DND-41 (cell line): ENCODE measurements at regions not wholly inside any gene's neighbourhood (a gene's known extent, or its start where the extent isn't known, plus 50 kb on each side); places are given as distances from the start of the nearest gene placed in this dataset.

Experiments used
- ATAC-seq: fragments of 200-7000 bp; cut with Tn5 transposase; 3 replicates; pipeline ENCODE4 v1.9.1; 2021; ENCODE audit warnings: low read depth; ENCODE audit not compliant: insufficient read depth
- DNase-seq: peaks from one replicate; pipeline ENCODE4 v3.0.0-alpha.2; 2020
- H2AFZ ChIP-seq: 2 replicates; pipeline ENCODE4 v1.6.0; 2012; ENCODE audit warnings: low read depth, low read length
- H3K27ac ChIP-seq: 2 replicates; pipeline ENCODE4 v1.5.1; 2012; ENCODE audit warnings: low read length, inconsistent platforms
- H3K27me3 ChIP-seq: fragments of 200-600 bp; sonication (generic); 2 replicates; pipeline ENCODE4 v1.6.0; 2012; ENCODE audit warnings: low read length, mild to moderate bottlenecking, inconsistent platforms; ENCODE audit not compliant: insufficient read depth, poor library complexity
- H3K36me3 ChIP-seq: 2 replicates; pipeline ENCODE4 v1.5.1; 2012; ENCODE audit warnings: low read length, inconsistent platforms; ENCODE audit not compliant: insufficient read depth
- H3K4me1 ChIP-seq: 2 replicates; pipeline ENCODE4 v1.5.1; 2012; ENCODE audit warnings: mild to moderate bottlenecking, low read length; ENCODE audit not compliant: insufficient read depth
- H3K4me2 ChIP-seq: 2 replicates; pipeline ENCODE4 v1.6.0; 2012; ENCODE audit warnings: mild to moderate bottlenecking, moderate library complexity, low read length, inconsistent platforms; ENCODE audit not compliant: insufficient read depth
- H3K4me3 ChIP-seq, 2 experiments: fragments of 200-600 bp in 1 of 2; shearing (Covaris generic) in 1 of 2; 2 replicates each; pipeline ENCODE4 v1.5.1; 2012 to 2016; ENCODE audit warnings: inconsistent platforms in 2 of 2, low read length in 2 of 2, mild to moderate bottlenecking in 2 of 2, low read depth in 1 of 2, moderate library complexity in 1 of 2
- H3K79me2 ChIP-seq: 2 replicates; pipeline ENCODE4 v1.6.0; 2012; ENCODE audit warnings: low read length, inconsistent platforms; ENCODE audit not compliant: insufficient read depth
- H3K9ac ChIP-seq: 2 replicates; pipeline ENCODE4 v1.6.0; 2012; ENCODE audit warnings: low read depth, mild to moderate bottlenecking, inconsistent platforms, low read length, moderate library complexity
- H3K9me3 ChIP-seq: 2 replicates; pipeline ENCODE4 v1.5.1; 2012; ENCODE audit warnings: low read length, moderate library complexity, mild to moderate bottlenecking, inconsistent platforms; ENCODE audit not compliant: insufficient read depth, severe bottlenecking
- H4K20me1 ChIP-seq: 2 replicates; pipeline ENCODE4 v1.6.0; 2012; ENCODE audit warnings: low read length; ENCODE audit not compliant: insufficient read depth
- CTCF ChIP-seq: IDR thresholded peaks from 2 replicates; pipeline ENCODE4 v1.5.1; 2012; ENCODE audit warnings: borderline replicate concordance, low read length, moderate library complexity, mild to moderate bottlenecking; ENCODE audit not compliant: poor library complexity, severe bottlenecking; ENCODE audit errors: extremely low read depth
- EZH2 ChIP-seq: IDR thresholded peaks from 3 replicates; pipeline ENCODE4 v1.6.1; 2012; ENCODE audit warnings: borderline replicate concordance, low read depth, mild to moderate bottlenecking, moderate library complexity, low read length, inconsistent platforms; ENCODE audit not compliant: severe bottlenecking

DNA sequence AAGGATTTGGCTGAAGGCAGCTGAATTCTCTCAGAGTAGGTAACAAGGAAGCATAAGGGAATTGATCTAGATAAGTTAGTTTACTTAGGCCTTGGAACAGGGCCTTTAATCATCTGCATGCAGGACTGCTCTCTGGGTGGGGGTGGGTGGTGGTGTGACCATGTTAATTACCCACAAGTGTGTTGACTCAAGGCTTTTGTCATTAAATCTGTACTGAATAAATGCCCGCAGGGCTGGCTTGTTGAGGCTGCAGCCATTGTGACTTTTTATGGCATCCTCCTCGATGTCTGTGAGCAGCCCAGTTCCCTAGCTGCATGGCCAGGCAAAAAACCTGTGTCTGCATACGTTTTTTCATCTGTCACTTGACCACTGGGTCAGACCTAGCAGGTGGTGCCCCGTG lies 63.5 kb upstream of the ASCC3 start:
- no peak overlapping the region for H3K27ac ChIP-seq
- no peak for TF ChIP-seq CTCF
- no peak for TF ChIP-seq EZH2
- DNase-seq, result no peak
- H3K4me3 ChIP-seq, result no peak overlapping the region
- no peak for ATAC-seq
- H3K9ac ChIP-seq, result no peak overlapping the region
- no peak overlapping the region for H2AFZ ChIP-seq
- H3K4me2 ChIP-seq, result no peak overlapping the region
- H3K9me3 ChIP-seq, result no peaks in the 10 kb centered on the region
- no peaks in the 10 kb centered on the region for H3K36me3 ChIP-seq
- no peaks in the 10 kb centered on the region for H4K20me1 ChIP-seq
- no peaks in the 10 kb centered on the region for H3K79me2 ChIP-seq
- no peaks in the 10 kb centered on the region for H3K4me1 ChIP-seq
- H3K27me3 ChIP-seq, result no peaks in the 10 kb centered on the region

DNA sequence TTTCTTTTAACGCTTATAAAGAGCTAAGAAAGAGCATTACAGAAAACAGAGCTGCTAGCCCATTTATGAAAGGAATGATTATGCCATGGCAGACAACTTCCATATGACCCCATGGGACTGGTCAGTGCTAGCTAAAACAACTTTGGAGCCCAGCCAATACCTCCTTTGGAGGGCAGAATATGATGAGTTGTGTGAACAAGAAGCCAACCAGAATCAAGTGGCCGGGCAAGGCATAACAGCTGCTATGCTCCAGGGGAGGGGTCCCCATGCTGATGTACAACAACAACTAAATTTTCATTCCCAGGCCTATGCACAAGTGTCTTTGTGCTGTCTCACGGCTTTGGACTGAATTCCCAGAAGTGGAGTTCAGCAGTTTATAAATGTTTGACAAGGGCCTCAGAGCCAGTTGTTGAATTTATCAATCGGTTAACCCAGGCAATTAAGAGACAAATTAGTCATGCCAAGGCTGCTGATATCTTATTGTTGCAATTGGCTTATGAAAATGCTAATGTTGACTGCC lies 65.0 kb upstream of the ASCC3 start:
- no peak overlapping the region for H3K4me2 ChIP-seq
- H3K27me3 ChIP-seq, result no peaks in the 10 kb centered on the region
- H3K4me3 ChIP-seq, result no peak overlapping the region
- H3K79me2 ChIP-seq, result no peaks in the 10 kb centered on the region
- no peak overlapping the region for H2AFZ ChIP-seq
- no peak for ATAC-seq
- no peaks in the 10 kb centered on the region for H3K36me3 ChIP-seq
- DNase-seq, result no peak
- H3K9me3 ChIP-seq, result no peaks in the 10 kb centered on the region
- no peaks in the 10 kb centered on the region for H3K4me1 ChIP-seq
- H3K27ac ChIP-seq, result no peak overlapping the region
- no peaks in the 10 kb centered on the region for H4K20me1 ChIP-seq
- TF ChIP-seq EZH2, result no peak
- TF ChIP-seq CTCF, result no peak
- H3K9ac ChIP-seq, result no peak overlapping the region

DNA sequence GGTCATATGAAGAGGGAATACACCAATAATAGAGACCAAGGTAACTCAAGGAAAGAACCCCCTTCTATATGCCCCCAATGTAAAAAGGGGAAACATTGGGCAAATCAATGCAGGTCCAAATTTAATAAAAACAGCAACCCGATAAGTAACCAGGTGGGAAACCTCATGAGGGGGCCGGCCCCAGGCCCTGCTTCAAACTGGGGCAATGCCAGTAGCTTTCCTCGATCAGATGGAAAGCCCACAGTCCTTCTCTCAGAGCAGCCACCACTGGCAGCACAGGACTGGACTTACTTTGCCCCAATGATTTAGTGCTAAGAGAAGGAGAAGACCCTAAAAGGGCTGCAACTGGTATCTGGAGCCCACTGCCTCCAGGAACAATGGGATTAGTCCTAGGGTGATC lies 65.6 kb upstream of the ASCC3 start:
- Histone ChIP-seq H4K20me1 (no peaks in the 10 kb centered on the region), H3K9ac (no peak overlapping the region), H3K4me1 (no peaks in the 10 kb centered on the region), H3K36me3 (no peaks in the 10 kb centered on the region), H3K27me3 (no peaks in the 10 kb centered on the region), H2AFZ (no peak overlapping the region), H3K27ac (no peak overlapping the region), H3K9me3 (no peaks in the 10 kb centered on the region), H3K79me2 (no peaks in the 10 kb centered on the region), H3K4me3 (no peak overlapping the region), H3K4me2 (no peak overlapping the region)
- no peak for DNase-seq
- no peak for ATAC-seq
- TF ChIP-seq CTCF (no peak), EZH2 (no peak)

DNA sequence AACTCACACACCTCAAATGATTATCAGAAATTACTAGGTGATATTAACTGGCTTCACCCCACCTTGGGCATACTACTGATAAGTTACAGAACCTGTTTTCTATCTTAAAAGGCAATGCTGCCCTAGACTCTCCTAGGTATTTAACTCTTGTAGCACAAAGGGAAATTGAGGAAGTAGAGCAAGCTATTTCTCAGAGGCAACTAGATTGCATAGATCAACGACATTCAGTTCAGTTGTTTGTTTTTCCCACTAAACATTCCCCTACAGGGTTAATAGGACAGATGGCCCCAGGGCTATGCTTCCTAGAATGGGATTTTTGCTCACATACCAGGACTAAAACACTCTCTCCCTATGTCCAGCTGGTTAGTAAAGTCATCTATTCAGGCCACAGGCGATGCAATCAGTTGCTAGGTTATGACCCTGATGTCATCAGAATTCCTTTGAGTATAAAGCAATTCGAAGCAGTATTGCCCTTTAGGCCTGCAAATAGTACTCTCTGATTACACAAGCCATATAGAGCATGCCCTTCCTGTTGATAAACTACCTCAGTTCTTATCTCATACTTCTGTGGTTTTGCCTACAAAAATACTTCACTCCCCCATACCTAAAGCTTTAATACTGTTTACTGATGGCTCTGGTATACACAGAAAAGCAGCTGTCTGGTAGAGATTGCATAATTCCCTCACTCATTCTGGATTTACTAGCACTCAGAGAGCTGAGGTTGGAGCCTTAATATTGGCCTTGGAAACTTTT lies 67.4 kb upstream of the ASCC3 start:
- TF ChIP-seq CTCF (no peak), EZH2 (no peak)
- Histone ChIP-seq H3K4me3 (no peak overlapping the region), H3K9me3 (no peaks in the 10 kb centered on the region), H3K9ac (no peak overlapping the region), H3K4me1 (no peaks in the 10 kb centered on the region), H3K36me3 (no peaks in the 10 kb centered on the region), H3K27me3 (no peaks in the 10 kb centered on the region), H2AFZ (no peak overlapping the region), H3K4me2 (no peak overlapping the region), H3K79me2 (no peaks in the 10 kb centered on the region), H4K20me1 (no peaks in the 10 kb centered on the region), H3K27ac (no peak overlapping the region)
- DNase-seq (no peak), ATAC-seq (no peak)
